HepG2 (cell line): ENCODE measurements at regions not wholly inside any gene's neighbourhood (a gene's known extent, or its start where the extent isn't known, plus 50 kb on each side); places are given as distances from the start of the nearest gene placed in this dataset.

Experiments
- ATAC-seq: fragments of 200-7000 bp; cut with Tn5 transposase; 3 replicates; pipeline ENCODE4 v1.9.1; 2020; ENCODE audit warnings: mild to moderate bottlenecking, moderate library complexity
- BruUV-seq: library from RNA; stranded (reverse); fragments of 400-500 nt; replicated peaks from 2 replicates; lab custom pipeline; 2021; lab: Mats Ljungman, UMichigan
- CTCF ChIA-PET: fragments of 300-600 bp; formaldehyde crosslinking; extraction: SDS; loops from one replicate; lab custom pipeline; 2021; ENCODE audit warnings: low total read pairs, inconsistent platforms, low intra/inter-chr PET ratio; lab: Yijun Ruan, JAX
- POLR2A ChIA-PET: fragments of 350-600 bp; sonication (Branson Sonifier 250); formaldehyde crosslinking; loops from one replicate; lab custom pipeline; 2020; ENCODE audit warnings: antibody characterized with exemption, inconsistent platforms; lab: Yijun Ruan, JAX
- DNase-seq: peaks from one replicate; pipeline ENCODE4 v3.0.0-alpha.2; 2015; ENCODE audit warnings: low spot score
- FAIRE-seq: peaks from 3 replicates; lab custom pipeline; 2011; peaks lifted over from hg19 to GRCh38; lab: Jason Lieb, UNC
- H2AFZ ChIP-seq: one replicate; pipeline ENCODE4 v1.6.1; 2011; ENCODE audit warnings: low read length, inconsistent platforms
- H3K27ac ChIP-seq: fragments of 300-600 bp; 3 replicates; pipeline ENCODE4 v1.8.0; 2011; ENCODE audit warnings: mixed run types, mild to moderate bottlenecking, mixed read lengths, low read length, inconsistent platforms; ENCODE audit not compliant: insufficient read depth; ENCODE audit errors: extremely low read length
- H3K27me3 ChIP-seq, 2 experiments: fragments of 200-600 bp in 1 of 2; 2 replicates in 1 of 2; 3 replicates in 1 of 2; pipeline versions ENCODE4 v1.6.0 to v1.8.0; 2011; ENCODE audit warnings: low read length in 2 of 2, mild to moderate bottlenecking in 2 of 2, moderate library complexity in 2 of 2, inconsistent platforms in 1 of 2; ENCODE audit not compliant: insufficient read depth in 2 of 2, control insufficient read depth in 1 of 2
- H3K36me3 ChIP-seq, 2 experiments: fragments of 200-600 bp in 1 of 2; replicated peaks in 1 of 2; 2 replicates in 1 of 2; 3 replicates in 1 of 2; pipeline versions ENCODE4 v1.5.1 to v1.8.0; 2011; ENCODE audit warnings: low read length in 2 of 2, inconsistent platforms in 1 of 2; ENCODE audit not compliant: insufficient read depth in 2 of 2, control insufficient read depth in 1 of 2
- H3K4me1 ChIP-seq: 2 replicates; pipeline ENCODE4 v1.5.1; 2012; ENCODE audit warnings: low read length, inconsistent platforms; ENCODE audit not compliant: insufficient read depth
- H3K4me2 ChIP-seq: 2 replicates; pipeline ENCODE4 v1.6.0; 2011; ENCODE audit warnings: low read depth, low read length, inconsistent platforms
- H3K4me3 ChIP-seq, 3 experiments: fragments of 200-600 bp in 1 of 3; sonication (generic), shearing (Covaris generic) in 1 of 3; replicated peaks in 1 of 3; 2 replicates each; pipeline ENCODE4 v1.5.1; 2011 to 2016; ENCODE audit warnings: low read length in 3 of 3, inconsistent platforms in 2 of 3, low read depth in 2 of 3, mild to moderate bottlenecking in 2 of 3, control low read depth in 1 of 3, mixed read lengths in 1 of 3; ENCODE audit not compliant: insufficient read depth in 1 of 3
- H3K79me2 ChIP-seq: one replicate; pipeline ENCODE4 v1.6.1; 2011; ENCODE audit warnings: low read length, inconsistent platforms; ENCODE audit not compliant: insufficient read depth
- H3K9ac ChIP-seq: 2 replicates; pipeline ENCODE4 v1.6.0; 2011; ENCODE audit warnings: mild to moderate bottlenecking, low read depth, low read length, inconsistent platforms; ENCODE audit not compliant: insufficient read depth
- H3K9me3 ChIP-seq: 2 replicates; pipeline ENCODE4 v1.5.1; 2012; ENCODE audit warnings: mild to moderate bottlenecking, low read length
- H4K20me1 ChIP-seq: 2 replicates; pipeline ENCODE4 v1.6.0; 2011; ENCODE audit warnings: inconsistent platforms, mild to moderate bottlenecking, low read length, moderate library complexity; ENCODE audit not compliant: insufficient read depth
- ARID3A ChIP-seq: IDR thresholded peaks from 2 replicates; pipeline ENCODE4 v1.6.1; 2012; ENCODE audit warnings: low read depth, low read length, improper control_type of control experiment
- ATF7 ChIP-seq, 2 experiments: fragments of 450-650 bp in 1 of 2; sonication (generic) in 1 of 2; formaldehyde crosslinking in 1 of 2; IDR thresholded peaks; 2 replicates each; pipeline versions ENCODE4 v1.4.0 to v1.6.1; 2016 to 2020; ENCODE audit warnings: antibody characterized with exemption in 1 of 2, mild to moderate bottlenecking in 1 of 2, missing genetic modification reagents in 1 of 2
- ESRRA ChIP-seq: sonication (generic); formaldehyde crosslinking; IDR thresholded peaks from 2 replicates; pipeline ENCODE4 v1.5.1; 2020; ENCODE audit warnings: mild to moderate bottlenecking, low read depth, missing genetic modification reagents
- GABPB1 ChIP-seq: IDR thresholded peaks from 2 replicates; pipeline ENCODE4 v1.6.1; 2016; ENCODE audit warnings: mild to moderate bottlenecking, missing genetic modification reagents, moderate library complexity, missing compliant biosample characterization
- HINFP ChIP-seq: sonication (generic); formaldehyde crosslinking; IDR thresholded peaks from 2 replicates; pipeline ENCODE4 v1.4.0; 2020; ENCODE audit warnings: low read depth, mild to moderate bottlenecking, missing genetic modification reagents
- HNRNPL ChIP-seq: fragments of 200-400 bp; formaldehyde crosslinking; IDR thresholded peaks from 2 replicates; pipeline ENCODE4 v1.6.1; 2017; ENCODE audit warnings: mild to moderate bottlenecking, low read depth, low read length
- JARID2 ChIP-seq: sonication (generic); formaldehyde crosslinking; IDR thresholded peaks from 2 replicates; pipeline ENCODE4 v1.8.1; 2023; ENCODE audit warnings: missing genetic modification reagents, inconsistent platforms; ENCODE audit not compliant: insufficient replicate concordance
- KLF12 ChIP-seq: sonication (generic); formaldehyde crosslinking; IDR thresholded peaks from 2 replicates; pipeline ENCODE4 v1.4.0; 2020; ENCODE audit warnings: missing genetic modification reagents, borderline replicate concordance
- NFYB ChIP-seq: sonication (generic); formaldehyde crosslinking; IDR thresholded peaks from 2 replicates; pipeline ENCODE4 v1.4.0; 2020; ENCODE audit warnings: missing genetic modification reagents
- ZFAT ChIP-seq: sonication (generic); formaldehyde crosslinking; conservative IDR thresholded peaks from 2 replicates; pipeline ENCODE4 v1.8.1; 2023; ENCODE audit warnings: missing genetic modification reagents, inconsistent platforms
- ZNF136 ChIP-seq: sonication (generic); formaldehyde crosslinking; IDR thresholded peaks from 2 replicates; pipeline ENCODE4 v1.8.1; 2022; ENCODE audit warnings: low read depth, mild to moderate bottlenecking, moderate library complexity, missing genetic modification reagents
- ZNF34 ChIP-seq: sonication (generic); formaldehyde crosslinking; IDR thresholded peaks from 2 replicates; pipeline ENCODE4 v1.4.0; 2020; ENCODE audit warnings: mild to moderate bottlenecking, missing genetic modification reagents, borderline replicate concordance
- ZNF350 ChIP-seq: sonication (generic); formaldehyde crosslinking; IDR thresholded peaks from 2 replicates; pipeline ENCODE4 v1.4.0; 2020; ENCODE audit warnings: mild to moderate bottlenecking, low read depth, missing genetic modification reagents, borderline replicate concordance
- ZNF414 ChIP-seq: sonication (generic); formaldehyde crosslinking; IDR thresholded peaks from 2 replicates; pipeline ENCODE4 v1.5.0; 2020; ENCODE audit warnings: missing genetic modification reagents
- WGBS: methylation state at CpG from one replicate; pipeline ENCODE4 v1.1.6; 2017; ENCODE audit warnings: low lambda C conversion rate; 5-methylcytosine and 5-hydroxymethylcytosine counted together
- in situ Hi-C: cut with HindIII; loops from 2 replicates; pipeline ENCODE4 v1.10.0; 2017; ENCODE audit warnings: low pct_unique_long_range_greater_than_20kb; ENCODE audit not compliant: extremely low pct_ligation_motif_present
- intact Hi-C: fragments of 100-400 bp; cut with micrococcal nuclease; formaldehyde crosslinking; loops from one replicate; pipeline ENCODE4 v1.10.0; 2022; ENCODE audit not compliant: unreplicated experiment
- TF ChIP-seq, protein P1 (sequence below): sonication (generic); formaldehyde crosslinking; IDR thresholded peaks from 2 replicates; pipeline ENCODE4 v1.5.1; 2020; ENCODE audit warnings: missing genetic modification reagents, mild to moderate bottlenecking, borderline replicate concordance
- TF ChIP-seq, protein P2 (sequence below): sonication (generic); formaldehyde crosslinking; IDR thresholded peaks from 2 replicates; pipeline ENCODE4 v1.4.0; 2020; ENCODE audit warnings: missing genetic modification reagents

- TF ChIP-seq ZNF136 (CRISPR knock-in tag) (no peak), HNRNPL (no peak), GABPB1 (CRISPR knock-in tag) (no peak), ATF7 (IDR thresholded peaks at IDR 0.05) (no peak), ATF7 (CRISPR knock-in tag; IDR thresholded peaks at IDR 0.05) (no peak), JARID2 (CRISPR knock-in tag) (no peak), NFYB (CRISPR knock-in tag) (no peak)
- TF ChIP-seq, protein P1, sequence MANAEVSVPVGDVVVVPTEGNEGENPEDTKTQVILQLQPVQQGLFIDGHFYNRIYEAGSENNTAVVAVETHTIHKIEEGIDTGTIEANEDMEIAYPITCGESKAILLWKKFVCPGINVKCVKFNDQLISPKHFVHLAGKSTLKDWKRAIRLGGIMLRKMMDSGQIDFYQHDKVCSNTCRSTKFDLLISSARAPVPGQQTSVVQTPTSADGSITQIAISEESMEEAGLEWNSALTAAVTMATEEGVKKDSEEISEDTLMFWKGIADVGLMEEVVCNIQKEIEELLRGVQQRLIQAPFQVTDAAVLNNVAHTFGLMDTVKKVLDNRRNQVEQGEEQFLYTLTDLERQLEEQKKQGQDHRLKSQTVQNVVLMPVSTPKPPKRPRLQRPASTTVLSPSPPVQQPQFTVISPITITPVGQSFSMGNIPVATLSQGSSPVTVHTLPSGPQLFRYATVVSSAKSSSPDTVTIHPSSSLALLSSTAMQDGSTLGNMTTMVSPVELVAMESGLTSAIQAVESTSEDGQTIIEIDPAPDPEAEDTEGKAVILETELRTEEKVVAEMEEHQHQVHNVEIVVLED (CRISPR knock-in tag): no peak
- TF ChIP-seq, protein P2, sequence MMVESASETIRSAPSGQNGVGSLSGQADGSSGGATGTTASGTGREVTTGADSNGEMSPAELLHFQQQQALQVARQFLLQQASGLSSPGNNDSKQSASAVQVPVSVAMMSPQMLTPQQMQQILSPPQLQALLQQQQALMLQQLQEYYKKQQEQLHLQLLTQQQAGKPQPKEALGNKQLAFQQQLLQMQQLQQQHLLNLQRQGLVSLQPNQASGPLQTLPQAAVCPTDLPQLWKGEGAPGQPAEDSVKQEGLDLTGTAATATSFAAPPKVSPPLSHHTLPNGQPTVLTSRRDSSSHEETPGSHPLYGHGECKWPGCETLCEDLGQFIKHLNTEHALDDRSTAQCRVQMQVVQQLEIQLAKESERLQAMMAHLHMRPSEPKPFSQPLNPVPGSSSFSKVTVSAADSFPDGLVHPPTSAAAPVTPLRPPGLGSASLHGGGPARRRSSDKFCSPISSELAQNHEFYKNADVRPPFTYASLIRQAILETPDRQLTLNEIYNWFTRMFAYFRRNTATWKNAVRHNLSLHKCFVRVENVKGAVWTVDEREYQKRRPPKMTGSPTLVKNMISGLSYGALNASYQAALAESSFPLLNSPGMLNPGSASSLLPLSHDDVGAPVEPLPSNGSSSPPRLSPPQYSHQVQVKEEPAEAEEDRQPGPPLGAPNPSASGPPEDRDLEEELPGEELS (CRISPR knock-in tag): no peak
- TF ChIP-seq, all 625 proteins: peak for 0
Observed at GRCh38 chr2:53150146-53150545, 617.5 kb upstream of the CHAC2 start (continued).

GRCh38 chr2:53148221-53148620 lies 619.4 kb upstream of the CHAC2 start:
- H2AFZ ChIP-seq: no peak overlapping the region
- BruUV-seq: no TSS peak
- POLR2A ChIA-PET: no interaction called here
- FAIRE-seq: no peak
- H3K79me2 ChIP-seq: no peaks in the 10 kb centered on the region
- intact Hi-C loops: no loop called here
- H3K36me3 ChIP-seq: no peaks in the 10 kb centered on the region
- H3K27ac ChIP-seq: no peak overlapping the region
- no peaks in the 10 kb centered on the region for H3K9me3 ChIP-seq
- H4K20me1 ChIP-seq: no peaks in the 10 kb centered on the region
- no peak for ATAC-seq
- 0% methylated on average over 3 of the region's 3 CpGs for WGBS
- no peak overlapping the region for H3K4me2 ChIP-seq
- in situ Hi-C loops: no loop called here
- no peaks in the 10 kb centered on the region for H3K27me3 ChIP-seq
- CTCF ChIA-PET: no interaction called here
- H3K4me3 ChIP-seq: no peak overlapping the region
- H3K9ac ChIP-seq: no peak overlapping the region
- no peak for DNase-seq
- no peaks in the 10 kb centered on the region for H3K4me1 ChIP-seq
- TF ChIP-seq ESRRA (CRISPR knock-in tag) (no peak), HINFP (CRISPR knock-in tag) (no peak), ZNF350 (CRISPR knock-in tag) (no peak), KLF12 (no peak), ZNF34 (CRISPR knock-in tag) (no peak), ZNF414 (CRISPR knock-in tag) (no peak), ARID3A (no peak), ZFAT (no peak)
